Peyer's patch (tissue), 4 donors: ENCODE measurements at regions not wholly inside any gene's neighbourhood (a gene's known extent, or its start where the extent isn't known, plus 50 kb on each side); places are given as distances from the start of the nearest gene placed in this dataset.

Experiments used
- DNase-seq, 3 donors: peaks; one replicate each; pipeline ENCODE4 v3.0.0-alpha.2; 2017 to 2019
- H3K27ac ChIP-seq, 4 donors: fragments of 200-600 bp; sonication (generic); one replicate each; pipeline ENCODE4 v1.5.1; 2016 to 2019
- H3K27me3 ChIP-seq, 2 donors: fragments of 200-600 bp; sonication (generic); one replicate each; pipeline ENCODE4 v1.5.1; 2019
- H3K36me3 ChIP-seq, 3 donors: fragments of 200-600 bp; sonication (generic); one replicate each; pipeline ENCODE4 v1.5.1; 2016 to 2019
- H3K4me1 ChIP-seq, 4 donors: fragments of 200-600 bp; sonication (generic); one replicate each; pipeline ENCODE4 v1.5.1; 2016 to 2019
- H3K4me3 ChIP-seq, 4 donors: fragments of 200-600 bp; sonication (generic); 1 replicate in 3 of 4; 2 replicates in 1 of 4; pipeline ENCODE4 v1.5.1; 2016 to 2019; ENCODE audit warnings: mild to moderate bottlenecking in 1 of 4
- H3K9me3 ChIP-seq, 4 donors: fragments of 200-600 bp; sonication (generic); one replicate each; pipeline ENCODE4 v1.5.1; 2016 to 2019; ENCODE audit warnings: mild to moderate bottlenecking in 1 of 4
- POLR2A ChIP-seq, 2 donors: fragments of 450-650 bp; IDR thresholded peaks; one replicate each; pipeline ENCODE4 v1.5.1; 2017; ENCODE audit warnings: antibody characterized with exemption in 2 of 2, mild to moderate bottlenecking in 2 of 2, moderate library complexity in 2 of 2
- TF ChIP-seq, protein P1 (sequence below), 6 experiments: fragments of 450-650 bp in 4 of 6; fragments of 200-600 bp in 2 of 6; sonication (generic) in 1 of 6; IDR thresholded peaks; one replicate each; pipeline ENCODE4 v1.5.1; 2017 to 2019; ENCODE audit warnings: antibody characterized with exemption in 6 of 6, mild to moderate bottlenecking in 3 of 6, moderate library complexity in 1 of 6

DNA sequence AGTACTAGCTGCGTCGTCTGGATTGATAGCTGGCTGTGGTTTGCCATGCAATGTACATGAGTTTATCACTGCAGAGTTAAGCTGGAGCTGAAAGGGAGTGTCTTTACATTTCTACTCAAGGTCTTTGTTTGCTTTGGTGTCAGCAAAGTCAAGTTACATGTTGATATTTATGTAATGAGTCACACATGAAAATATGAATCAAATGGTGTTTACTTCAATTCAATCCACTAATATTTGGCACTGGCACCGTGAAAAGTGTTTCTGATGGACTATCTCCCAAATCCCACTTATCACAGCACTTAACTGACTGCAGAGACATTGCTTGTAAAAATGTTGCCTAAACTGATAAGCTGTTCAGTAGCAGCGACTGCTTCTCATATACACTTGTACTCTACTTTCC, 395.9 kb downstream of the TFEC start:
- TF ChIP-seq, protein P1, sequence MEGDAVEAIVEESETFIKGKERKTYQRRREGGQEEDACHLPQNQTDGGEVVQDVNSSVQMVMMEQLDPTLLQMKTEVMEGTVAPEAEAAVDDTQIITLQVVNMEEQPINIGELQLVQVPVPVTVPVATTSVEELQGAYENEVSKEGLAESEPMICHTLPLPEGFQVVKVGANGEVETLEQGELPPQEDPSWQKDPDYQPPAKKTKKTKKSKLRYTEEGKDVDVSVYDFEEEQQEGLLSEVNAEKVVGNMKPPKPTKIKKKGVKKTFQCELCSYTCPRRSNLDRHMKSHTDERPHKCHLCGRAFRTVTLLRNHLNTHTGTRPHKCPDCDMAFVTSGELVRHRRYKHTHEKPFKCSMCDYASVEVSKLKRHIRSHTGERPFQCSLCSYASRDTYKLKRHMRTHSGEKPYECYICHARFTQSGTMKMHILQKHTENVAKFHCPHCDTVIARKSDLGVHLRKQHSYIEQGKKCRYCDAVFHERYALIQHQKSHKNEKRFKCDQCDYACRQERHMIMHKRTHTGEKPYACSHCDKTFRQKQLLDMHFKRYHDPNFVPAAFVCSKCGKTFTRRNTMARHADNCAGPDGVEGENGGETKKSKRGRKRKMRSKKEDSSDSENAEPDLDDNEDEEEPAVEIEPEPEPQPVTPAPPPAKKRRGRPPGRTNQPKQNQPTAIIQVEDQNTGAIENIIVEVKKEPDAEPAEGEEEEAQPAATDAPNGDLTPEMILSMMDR (IDR thresholded peaks at IDR 0.05), result no peak
- TF ChIP-seq POLR2A (IDR thresholded peaks at IDR 0.05), result no peak
- H3K4me3 ChIP-seq, result no peak overlapping the region
- no peak for DNase-seq
- H3K36me3 ChIP-seq, result no peaks in the 10 kb centered on the region
- no peak overlapping the region for H3K27ac ChIP-seq
- H3K27me3 ChIP-seq, result no peaks in the 10 kb centered on the region
- peaks cover 0 to 5% (median 0%) of the 10 kb centered on the region in 4 donors for H3K4me1 ChIP-seq
- H3K9me3 ChIP-seq, result no peaks in the 10 kb centered on the region

DNA sequence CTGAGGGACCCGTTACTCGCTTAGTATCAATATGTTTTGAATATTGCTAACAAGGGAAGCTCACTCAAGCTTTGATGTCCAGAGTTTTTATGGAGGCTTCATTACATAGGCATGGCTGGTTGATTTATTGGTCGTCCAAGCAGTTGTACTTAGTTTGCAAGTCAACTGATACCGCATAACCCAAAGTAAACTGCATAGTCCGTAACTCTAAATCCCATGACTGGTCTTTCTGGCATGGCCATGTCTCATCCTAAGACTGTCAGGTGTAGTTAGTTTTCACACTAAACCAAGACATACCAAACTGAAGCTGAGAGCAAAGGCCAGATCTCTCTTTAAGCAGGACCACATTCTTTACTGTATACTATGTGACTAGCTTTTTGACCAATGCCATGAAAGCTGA, 397.9 kb downstream of the TFEC start:
- H3K4me3 ChIP-seq, result no peak overlapping the region
- H3K36me3 ChIP-seq, result no peaks in the 10 kb centered on the region
- no peak overlapping the region for H3K27ac ChIP-seq
- no peak for DNase-seq
- TF ChIP-seq, protein P1 (IDR thresholded peaks at IDR 0.05), result no peak
- H3K4me1 ChIP-seq, result peaks cover 0 to 5% (median 0%) of the 10 kb centered on the region in 4 donors
- no peaks in the 10 kb centered on the region for H3K9me3 ChIP-seq
- no peaks in the 10 kb centered on the region for H3K27me3 ChIP-seq

DNA sequence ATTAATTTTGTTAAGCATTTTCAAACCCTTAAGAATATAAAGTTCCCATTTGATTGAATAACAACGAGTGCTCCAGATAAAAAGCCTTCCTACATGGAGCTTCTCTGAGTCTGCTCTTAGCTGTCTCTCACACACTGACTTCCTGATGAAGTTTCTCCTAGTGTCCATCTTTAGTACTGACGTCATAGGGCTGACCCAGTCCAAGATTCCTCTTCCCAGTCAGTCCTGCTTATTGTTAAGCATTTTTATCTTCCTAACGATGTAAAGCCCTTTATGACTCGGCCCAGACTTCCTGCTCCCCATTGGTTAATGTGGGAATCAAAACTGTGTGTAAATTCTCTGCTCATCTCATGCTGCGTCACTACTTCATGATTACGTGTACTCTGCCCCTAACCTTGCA, 398.8 kb downstream of the TFEC start:
- H3K36me3 ChIP-seq, result no peaks in the 10 kb centered on the region
- H3K27ac ChIP-seq, result no peak overlapping the region

DNA sequence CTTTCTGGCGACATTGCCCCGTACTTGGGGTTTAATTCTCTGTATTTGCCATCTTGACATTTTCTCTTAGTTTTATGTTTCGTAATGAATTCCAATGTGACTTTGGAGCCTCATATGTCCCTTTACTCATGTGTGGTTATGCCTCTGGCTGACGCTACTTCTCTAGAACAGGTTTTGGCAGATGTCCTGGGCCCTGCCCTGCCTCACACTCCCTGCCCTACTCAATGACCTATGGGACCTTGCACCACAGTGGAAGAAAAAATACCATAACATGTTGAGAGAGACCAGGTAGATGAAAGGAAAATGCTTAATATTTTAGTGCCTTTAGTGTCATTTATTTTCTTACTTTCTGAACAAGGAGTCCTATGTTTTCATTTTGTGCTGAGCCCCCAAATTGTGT, 400.5 kb downstream of the TFEC start:
- H3K4me1 ChIP-seq, result peaks cover 0 to 5% (median 0%) of the 10 kb centered on the region in 4 donors
- no peaks in the 10 kb centered on the region for H3K9me3 ChIP-seq
- H3K4me3 ChIP-seq, result no peak overlapping the region
- no peak for DNase-seq
- no peaks in the 10 kb centered on the region for H3K36me3 ChIP-seq
- H3K27me3 ChIP-seq, result no peaks in the 10 kb centered on the region
- H3K27ac ChIP-seq, result no peak overlapping the region
- TF ChIP-seq, protein P1 (IDR thresholded peaks at IDR 0.05), result no peak
- no peak for TF ChIP-seq POLR2A (IDR thresholded peaks at IDR 0.05)

More for the DNA sequence above, 398.8 kb downstream of the TFEC start:
- no peaks in the 10 kb centered on the region for H3K9me3 ChIP-seq
- H3K27me3 ChIP-seq, result no peaks in the 10 kb centered on the region
- DNase-seq, result no peak
- H3K4me3 ChIP-seq, result no peak overlapping the region
- H3K4me1 ChIP-seq, result peaks cover 0 to 5% (median 0%) of the 10 kb centered on the region in 4 donors
- TF ChIP-seq POLR2A (IDR thresholded peaks at IDR 0.05), result no peak
- TF ChIP-seq, protein P1 (IDR thresholded peaks at IDR 0.05), result no peak

DNA sequence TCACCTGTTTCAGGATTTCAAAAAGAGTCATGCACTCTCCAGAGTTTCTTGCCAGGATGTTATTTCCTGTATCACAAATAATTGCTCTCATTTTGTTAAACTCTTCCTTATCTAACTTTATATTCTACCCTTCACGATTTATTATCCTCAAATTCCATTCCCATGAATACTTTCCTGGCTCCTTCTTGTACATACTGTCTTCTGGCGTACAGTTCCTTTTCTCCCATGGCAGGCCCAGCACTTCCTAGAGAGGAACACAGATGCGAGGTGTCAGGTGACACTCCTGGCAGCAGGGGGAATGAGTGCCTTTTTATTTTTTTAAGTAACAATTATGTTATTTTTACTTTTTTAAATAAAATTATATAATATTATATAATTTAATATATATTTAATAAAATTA, 411.9 kb downstream of the TFEC start:
- Histone ChIP-seq H3K27ac (no peak overlapping the region), H3K27me3 (no peaks in the 10 kb centered on the region), H3K4me3 (no peak overlapping the region), H3K9me3 (no peaks in the 10 kb centered on the region), H3K4me1 (no peaks in the 10 kb centered on the region), H3K36me3 (no peaks in the 10 kb centered on the region)
- DNase-seq, result no peak
- TF ChIP-seq, protein P1 (IDR thresholded peaks at IDR 0.05), result no peak
- TF ChIP-seq POLR2A (IDR thresholded peaks at IDR 0.05), result no peak

DNA sequence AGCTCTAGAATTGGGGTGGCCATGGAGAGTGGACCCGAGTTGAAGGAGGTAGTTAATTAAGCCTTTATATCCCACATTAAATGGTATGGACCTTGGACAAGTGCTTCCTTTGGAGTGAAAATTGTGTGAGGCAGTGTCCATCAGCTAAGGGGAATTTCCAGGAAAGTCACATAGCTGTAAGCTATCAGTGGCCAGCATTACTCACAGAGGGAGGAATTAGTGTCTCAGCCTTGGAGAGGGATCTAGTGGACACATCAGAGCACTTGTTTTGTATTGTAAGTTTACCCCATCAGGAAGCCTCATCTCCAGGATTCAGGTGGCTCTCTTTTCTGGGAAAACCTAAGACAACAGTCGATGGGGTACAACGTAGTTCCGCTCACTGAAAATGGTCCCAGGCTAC, 416.7 kb downstream of the TFEC start:
- no peak overlapping the region for H3K27ac ChIP-seq

More for the DNA sequence above, 416.7 kb downstream of the TFEC start:
- Histone ChIP-seq H3K27me3 (no peaks in the 10 kb centered on the region), H3K4me3 (no peak overlapping the region), H3K4me1 (no peaks in the 10 kb centered on the region), H3K9me3 (no peaks in the 10 kb centered on the region), H3K36me3 (no peaks in the 10 kb centered on the region)
- DNase-seq, result no peak
- TF ChIP-seq POLR2A (IDR thresholded peaks at IDR 0.05), result no peak
- TF ChIP-seq, protein P1 (IDR thresholded peaks at IDR 0.05), result no peak
